SU-DHL-6 (cell line): ENCODE measurements at regions not wholly inside any gene's neighbourhood (a gene's known extent, or its start where the extent isn't known, plus 50 kb on each side); places are given as distances from the start of the nearest gene placed in this dataset.

Experiments
- H2AFZ ChIP-seq: fragments of 200-600 bp; sonication (generic); 2 replicates; pipeline ENCODE4 v1.6.1; 2014; ENCODE audit warnings: low read depth, mild to moderate bottlenecking, moderate library complexity, mixed read lengths, antibody characterized with exemption, low read length; ENCODE audit not compliant: severe bottlenecking
- H3F3A ChIP-seq: fragments of 200-600 bp; shearing (Covaris generic); 2 replicates; pipeline ENCODE4 v1.6.0; 2016; ENCODE audit warnings: antibody characterized with exemption, mild to moderate bottlenecking; ENCODE audit not compliant: insufficient read depth
- H3K27ac ChIP-seq: fragments of 200-600 bp; sonication (generic); 2 replicates; pipeline ENCODE4 v1.5.1; 2016; ENCODE audit warnings: low read depth, mild to moderate bottlenecking, low read length, moderate library complexity, mixed read lengths
- H3K27me3 ChIP-seq: fragments of 200-600 bp; sonication (generic), shearing (Covaris generic); 2 replicates; pipeline ENCODE4 v1.6.0; 2014; ENCODE audit warnings: mild to moderate bottlenecking, low read length
- H3K36me3 ChIP-seq: fragments of 200-600 bp; sonication (generic); 2 replicates; pipeline ENCODE4 v1.6.1; 2014; ENCODE audit warnings: mild to moderate bottlenecking, low read length, mixed read lengths
- H3K4me2 ChIP-seq: fragments of 300-600, 200-600 bp; shearing (Covaris generic), sonication (generic); 2 replicates; pipeline ENCODE4 v1.6.0; 2014; ENCODE audit warnings: low read length, low read depth, mild to moderate bottlenecking; ENCODE audit not compliant: poor library complexity, severe bottlenecking
- H3K4me3 ChIP-seq: fragments of 200-600 bp; sonication (generic); 2 replicates; pipeline ENCODE4 v1.5.1; 2014; ENCODE audit warnings: antibody characterized with exemption, low read length, mild to moderate bottlenecking, mixed read lengths; ENCODE audit not compliant: insufficient read depth, poor library complexity, severe bottlenecking
- H3K79me2 ChIP-seq: fragments of 200-600 bp; sonication (generic); 2 replicates; pipeline ENCODE4 v1.6.1; 2014; ENCODE audit warnings: mild to moderate bottlenecking, low read length, moderate library complexity; ENCODE audit not compliant: insufficient read depth
- H3K9ac ChIP-seq: fragments of 200-600 bp; sonication (generic); 2 replicates; pipeline ENCODE4 v1.7.0; 2014; ENCODE audit warnings: mild to moderate bottlenecking, low read length
- H3K9me2 ChIP-seq: fragments of 200-600 bp; sonication (generic); replicated peaks from 2 replicates; pipeline ENCODE4 v1.6.1; 2014; ENCODE audit warnings: low read length; ENCODE audit not compliant: insufficient read depth
- H3K9me3 ChIP-seq: fragments of 200-600 bp; sonication (generic); 2 replicates; pipeline ENCODE4 v1.6.1; 2014; ENCODE audit warnings: low read length, mixed read lengths; ENCODE audit not compliant: insufficient read depth
- H4K20me1 ChIP-seq: fragments of 200-600 bp; sonication (generic); 2 replicates; pipeline ENCODE4 v1.6.1; 2014; ENCODE audit warnings: low read depth, mild to moderate bottlenecking, antibody characterized with exemption, low read length, moderate library complexity, mixed read lengths
- EZH2phosphoT487 ChIP-seq: fragments of 200-600 bp; sonication (generic), shearing (Covaris generic); conservative IDR thresholded peaks from 2 replicates; pipeline ENCODE4 v1.6.1; 2018; ENCODE audit warnings: mild to moderate bottlenecking, antibody characterized with exemption, low read length, moderate library complexity, mixed read lengths
- TF ChIP-seq, protein P1 (sequence below): fragments of 200-600 bp; sonication (generic); IDR thresholded peaks from one replicate; pipeline ENCODE4 v1.5.1; 2017; ENCODE audit warnings: antibody characterized with exemption, mild to moderate bottlenecking, low read length, moderate library complexity; ENCODE audit not compliant: insufficient read depth, poor library complexity, severe bottlenecking

DNA sequence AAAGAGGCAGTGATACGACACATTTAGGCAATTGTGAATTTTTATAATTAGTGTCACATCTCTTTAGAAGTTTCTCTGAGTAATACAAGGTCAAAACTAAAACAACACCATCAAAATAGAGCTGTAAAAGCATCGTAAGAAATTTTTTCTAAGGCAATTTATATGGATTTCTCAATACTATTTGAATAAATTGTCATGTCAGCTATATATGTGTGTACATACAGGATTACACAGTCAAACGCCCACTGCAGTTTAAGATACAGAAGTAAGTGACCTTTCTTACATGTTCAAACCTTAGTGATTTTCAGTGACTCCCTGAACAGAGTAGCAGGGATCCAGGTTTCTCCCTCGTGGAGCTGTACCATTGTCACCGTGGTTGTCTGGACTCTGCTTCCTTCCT, 129.1 kb upstream of the CBLN2 start:
- Histone ChIP-seq H3F3A (no peaks in the 10 kb centered on the region), H3K79me2 (no peaks in the 10 kb centered on the region), H3K4me3 (no peak overlapping the region), H3K36me3 (no peaks in the 10 kb centered on the region), H3K9me2 (no peaks in the 10 kb centered on the region), H2AFZ (no peak overlapping the region), H3K9ac (no peak overlapping the region), H3K27me3 (no peaks in the 10 kb centered on the region), H4K20me1 (no peaks in the 10 kb centered on the region), H3K27ac (no peak overlapping the region), H3K9me3 (no peaks in the 10 kb centered on the region), H3K4me2 (no peak overlapping the region)
- TF ChIP-seq EZH2phosphoT487, result no peak
- TF ChIP-seq, protein P1, sequence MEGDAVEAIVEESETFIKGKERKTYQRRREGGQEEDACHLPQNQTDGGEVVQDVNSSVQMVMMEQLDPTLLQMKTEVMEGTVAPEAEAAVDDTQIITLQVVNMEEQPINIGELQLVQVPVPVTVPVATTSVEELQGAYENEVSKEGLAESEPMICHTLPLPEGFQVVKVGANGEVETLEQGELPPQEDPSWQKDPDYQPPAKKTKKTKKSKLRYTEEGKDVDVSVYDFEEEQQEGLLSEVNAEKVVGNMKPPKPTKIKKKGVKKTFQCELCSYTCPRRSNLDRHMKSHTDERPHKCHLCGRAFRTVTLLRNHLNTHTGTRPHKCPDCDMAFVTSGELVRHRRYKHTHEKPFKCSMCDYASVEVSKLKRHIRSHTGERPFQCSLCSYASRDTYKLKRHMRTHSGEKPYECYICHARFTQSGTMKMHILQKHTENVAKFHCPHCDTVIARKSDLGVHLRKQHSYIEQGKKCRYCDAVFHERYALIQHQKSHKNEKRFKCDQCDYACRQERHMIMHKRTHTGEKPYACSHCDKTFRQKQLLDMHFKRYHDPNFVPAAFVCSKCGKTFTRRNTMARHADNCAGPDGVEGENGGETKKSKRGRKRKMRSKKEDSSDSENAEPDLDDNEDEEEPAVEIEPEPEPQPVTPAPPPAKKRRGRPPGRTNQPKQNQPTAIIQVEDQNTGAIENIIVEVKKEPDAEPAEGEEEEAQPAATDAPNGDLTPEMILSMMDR, result no peak

DNA sequence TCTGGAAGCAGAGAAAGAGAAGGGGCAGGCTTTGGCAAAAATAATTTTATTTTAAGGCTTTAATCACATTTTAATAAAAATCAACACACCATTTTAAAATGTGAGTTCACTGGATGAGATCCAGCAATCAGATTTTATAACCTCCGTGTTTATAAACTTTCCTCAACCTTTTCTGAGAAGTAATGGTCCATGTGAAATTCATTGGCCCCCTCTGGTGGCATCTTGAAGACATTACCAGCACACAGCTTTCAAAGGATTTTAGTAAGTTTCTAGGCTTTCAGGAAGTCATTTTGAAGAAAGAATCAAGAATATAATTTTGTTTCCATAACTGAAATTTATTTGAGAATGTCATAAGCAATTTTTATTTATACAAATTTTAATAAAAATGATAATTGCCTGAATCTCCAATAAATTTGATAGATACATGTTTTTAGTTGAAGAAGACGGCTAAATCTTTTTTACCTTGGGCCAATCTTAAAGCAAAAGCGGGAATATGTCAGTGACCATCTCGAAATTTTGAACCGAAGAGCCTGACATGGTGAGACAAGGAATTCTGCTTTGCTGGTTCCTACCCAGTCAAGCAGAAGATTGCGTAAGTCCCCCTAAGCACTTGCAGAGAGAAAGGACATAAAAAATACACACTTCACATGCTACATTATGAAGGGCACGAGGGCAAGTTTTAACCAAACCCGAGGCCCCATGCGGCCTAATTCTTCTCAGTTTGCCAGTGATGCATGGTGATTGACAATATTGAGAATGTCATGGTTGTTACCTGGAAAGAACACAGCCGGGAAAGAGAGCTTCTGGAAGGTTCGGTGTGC, 128.4 kb upstream of the CBLN2 start:
- no peak overlapping the region for H3K4me2 ChIP-seq
- no peaks in the 10 kb centered on the region for H3K79me2 ChIP-seq
- no peak overlapping the region for H2AFZ ChIP-seq
- TF ChIP-seq EZH2phosphoT487, result no peak
- TF ChIP-seq, protein P1, result peak; percentile 84
- H3F3A ChIP-seq, result no peaks in the 10 kb centered on the region
- no peak overlapping the region for H3K4me3 ChIP-seq
- H3K27ac ChIP-seq, result no peak overlapping the region
- no peaks in the 10 kb centered on the region for H3K9me2 ChIP-seq
- H3K9me3 ChIP-seq, result no peaks in the 10 kb centered on the region
- H3K27me3 ChIP-seq, result no peaks in the 10 kb centered on the region
- no peaks in the 10 kb centered on the region for H3K36me3 ChIP-seq
- no peaks in the 10 kb centered on the region for H4K20me1 ChIP-seq
- no peak overlapping the region for H3K9ac ChIP-seq

DNA sequence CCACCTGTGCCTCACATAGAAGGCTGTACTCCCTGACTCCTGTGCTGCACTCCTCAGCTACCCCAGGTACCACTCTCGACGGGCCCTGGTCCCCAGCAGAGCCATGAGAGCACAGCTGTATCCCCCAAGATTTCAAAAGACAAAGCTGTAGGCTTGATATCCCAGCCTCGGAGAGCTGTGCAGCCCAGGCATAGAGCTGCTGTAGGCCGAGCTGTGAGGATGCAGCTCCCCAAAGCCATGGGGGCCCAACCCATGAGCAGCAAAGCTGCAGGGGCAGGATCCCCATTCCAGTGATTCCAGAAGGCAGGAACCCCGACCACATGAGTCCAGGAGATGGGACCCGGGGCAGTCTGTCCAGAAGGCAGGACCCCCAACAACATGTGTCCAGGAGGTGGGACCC, 123.8 kb upstream of the CBLN2 start:
- Histone ChIP-seq H3K4me3 (no peak overlapping the region), H3K9me3 (no peaks in the 10 kb centered on the region; the same call in 1 of the 2 replicates), H4K20me1 (no peaks in the 10 kb centered on the region), H3K27ac (no peak overlapping the region), H3K27me3 (no peaks in the 10 kb centered on the region), H3K36me3 (no peaks in the 10 kb centered on the region), H3K9me2 (no peaks in the 10 kb centered on the region), H2AFZ (no peak overlapping the region), H3F3A (no peaks in the 10 kb centered on the region), H3K4me2 (no peak overlapping the region), H3K79me2 (no peaks in the 10 kb centered on the region), H3K9ac (no peak overlapping the region)
- TF ChIP-seq, protein P1, result no peak
- no peak for TF ChIP-seq EZH2phosphoT487
